GM23248 (cell line): ENCODE measurements at regions not wholly inside any gene's neighbourhood (a gene's known extent, or its start where the extent isn't known, plus 50 kb on each side); places are given as distances from the start of the nearest gene placed in this dataset.

ENCODE experiments used
- EZH2 ChIP-seq: fragments of 200-600 bp; sonication (generic); IDR thresholded peaks from 2 replicates; pipeline ENCODE4 v1.6.1; 2018; ENCODE audit warnings: antibody characterized with exemption, mild to moderate bottlenecking; ENCODE audit not compliant: insufficient read depth, poor library complexity, severe bottlenecking
- EZH2phosphoT487 ChIP-seq: fragments of 200-600 bp; sonication (generic); IDR thresholded peaks from 2 replicates; pipeline ENCODE4 v1.6.1; 2018; ENCODE audit warnings: antibody characterized with exemption, moderate library complexity, mild to moderate bottlenecking, low read depth; ENCODE audit not compliant: insufficient read depth

DNA sequence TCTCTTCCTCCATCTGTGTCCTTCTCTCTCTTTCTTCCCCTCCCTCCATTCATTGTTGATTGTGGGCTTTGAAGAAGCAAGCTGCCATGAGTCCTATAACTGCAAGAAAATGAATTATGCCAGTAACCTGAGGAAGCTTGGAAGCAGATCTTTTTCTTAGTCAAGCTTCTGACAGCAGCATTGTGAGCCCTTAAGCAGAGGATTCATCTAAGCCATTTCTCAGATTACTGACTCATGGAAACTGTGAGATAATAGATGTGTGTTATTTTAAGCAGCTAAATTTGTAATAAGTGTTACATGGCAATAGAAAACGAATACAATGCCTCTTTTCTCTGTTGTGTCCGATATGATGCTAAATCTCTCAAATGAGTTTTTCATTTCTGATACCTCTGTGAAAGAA lies 1109.7 kb downstream of the CDH11 start:
- TF ChIP-seq EZH2 (no peak), EZH2phosphoT487 (no peak)
